Testis (tissue), 2 donors: ENCODE measurements at regions not wholly inside any gene's neighbourhood (a gene's known extent, or its start where the extent isn't known, plus 50 kb on each side); places are given as distances from the start of the nearest gene placed in this dataset.

Experiments
- CTCF ChIP-seq, 3 experiments: fragments of 450-650 bp in 2 of 3; fragments of 200-600 bp in 1 of 3; sonication (generic) in 1 of 3; IDR thresholded peaks; one replicate each; pipeline ENCODE4 v1.5.1; 2016 to 2019; ENCODE audit warnings: antibody characterized with exemption in 3 of 3, mild to moderate bottlenecking in 2 of 3, moderate library complexity in 1 of 3
- POLR2A ChIP-seq: fragments of 450-650 bp; IDR thresholded peaks from one replicate; pipeline ENCODE4 v1.6.1; 2017; ENCODE audit warnings: antibody characterized with exemption, mild to moderate bottlenecking, moderate library complexity

- no peak for TF ChIP-seq CTCF (IDR thresholded peaks at IDR 0.05)
- no peak for TF ChIP-seq POLR2A
These were observed 234.5 kb upstream of the B3GAT1 start for GRCh38 chr11:134646561-134646960.
